H1 (cell line): ENCODE measurements at regions not wholly inside any gene's neighbourhood (a gene's known extent, or its start where the extent isn't known, plus 50 kb on each side); places are given as distances from the start of the nearest gene placed in this dataset.

Experiments used
- ASH2L ChIP-seq: fragments of 200-600, 300-600 bp; sonication (generic); IDR thresholded peaks from one replicate; pipeline ENCODE4 v1.7.1; 2017; ENCODE audit warnings: low read length
- BRCA1 ChIP-seq: IDR thresholded peaks from 2 replicates; pipeline ENCODE4 v1.6.1; 2012; ENCODE audit warnings: low read depth, low read length, improper control_type of control experiment
- CBX5 ChIP-seq: fragments of 300-800, 300-1000 bp; sonication (generic); IDR thresholded peaks from 2 replicates; pipeline ENCODE4 v1.7.1; 2016; ENCODE audit warnings: antibody characterized with exemption, low read length, low read depth
- CREB1 ChIP-seq: IDR thresholded peaks from 2 replicates; pipeline ENCODE4 v1.6.1; 2012; ENCODE audit warnings: inconsistent platforms
- CTBP2 ChIP-seq: IDR thresholded peaks from 2 replicates; pipeline ENCODE4 v1.7.0; 2011; ENCODE audit warnings: borderline replicate concordance, mild to moderate bottlenecking, moderate library complexity, mixed read lengths, low read length; ENCODE audit not compliant: insufficient read depth, insufficient read length
- EP300 ChIP-seq, 2 experiments: IDR thresholded peaks; 1 replicate in 1 of 2; 2 replicates in 1 of 2; pipeline ENCODE4 v1.6.1; 2011 to 2012; ENCODE audit warnings: low read depth in 2 of 2, low read length in 2 of 2, mild to moderate bottlenecking in 2 of 2, borderline replicate concordance in 1 of 2, inconsistent platforms in 1 of 2, moderate library complexity in 1 of 2
- HDAC6 ChIP-seq: IDR thresholded peaks from one replicate; pipeline ENCODE4 v1.7.1; 2012; ENCODE audit warnings: low read depth, mild to moderate bottlenecking, inconsistent platforms, low read length, moderate library complexity
- POLR2AphosphoS5 ChIP-seq: IDR thresholded peaks from 2 replicates; pipeline ENCODE4 v1.6.1; 2011; ENCODE audit warnings: low read depth, low read length
- RNF2 ChIP-seq: fragments of 200-900, 300-1000 bp; sonication (generic); IDR thresholded peaks from 2 replicates; pipeline ENCODE4 v1.7.1; 2016; ENCODE audit warnings: borderline replicate concordance, low read depth, mild to moderate bottlenecking, antibody characterized with exemption, low read length; ENCODE audit not compliant: poor library complexity, severe bottlenecking; ENCODE audit errors: missing control alignments
- SIX5 ChIP-seq: IDR thresholded peaks from 2 replicates; pipeline ENCODE4 v1.6.1; 2011; ENCODE audit warnings: mild to moderate bottlenecking, low read depth, low read length
- SP2 ChIP-seq: IDR thresholded peaks from 2 replicates; pipeline ENCODE4 v1.6.1; 2012; ENCODE audit warnings: mild to moderate bottlenecking, low read length, inconsistent platforms

- TF ChIP-seq CTBP2: no peak
- no peak for TF ChIP-seq CBX5
- no peak for TF ChIP-seq SP2
- TF ChIP-seq RNF2: no peak
- TF ChIP-seq POLR2AphosphoS5: no peak
- no peak for TF ChIP-seq HDAC6
- TF ChIP-seq BRCA1: no peak
- no peak for TF ChIP-seq SIX5
- TF ChIP-seq EP300 (IDR thresholded peaks at IDR 0.05; ENCODE audit: borderline replicate concordance in 1 of 2, low read depth in 2 of 2, low read length in 2 of 2): no peak
- no peak for TF ChIP-seq CREB1
- TF ChIP-seq ASH2L: no peak
These were observed 51.8 kb upstream of the PRICKLE1 start (continued) for GRCh38 chr12:42641221-42641885.
